ENCODE measurements at regions not wholly inside any gene's neighbourhood (a gene's known extent, or its start where the extent isn't known, plus 50 kb on each side); places are given as distances from the start of the nearest gene placed in this dataset.

DNA sequence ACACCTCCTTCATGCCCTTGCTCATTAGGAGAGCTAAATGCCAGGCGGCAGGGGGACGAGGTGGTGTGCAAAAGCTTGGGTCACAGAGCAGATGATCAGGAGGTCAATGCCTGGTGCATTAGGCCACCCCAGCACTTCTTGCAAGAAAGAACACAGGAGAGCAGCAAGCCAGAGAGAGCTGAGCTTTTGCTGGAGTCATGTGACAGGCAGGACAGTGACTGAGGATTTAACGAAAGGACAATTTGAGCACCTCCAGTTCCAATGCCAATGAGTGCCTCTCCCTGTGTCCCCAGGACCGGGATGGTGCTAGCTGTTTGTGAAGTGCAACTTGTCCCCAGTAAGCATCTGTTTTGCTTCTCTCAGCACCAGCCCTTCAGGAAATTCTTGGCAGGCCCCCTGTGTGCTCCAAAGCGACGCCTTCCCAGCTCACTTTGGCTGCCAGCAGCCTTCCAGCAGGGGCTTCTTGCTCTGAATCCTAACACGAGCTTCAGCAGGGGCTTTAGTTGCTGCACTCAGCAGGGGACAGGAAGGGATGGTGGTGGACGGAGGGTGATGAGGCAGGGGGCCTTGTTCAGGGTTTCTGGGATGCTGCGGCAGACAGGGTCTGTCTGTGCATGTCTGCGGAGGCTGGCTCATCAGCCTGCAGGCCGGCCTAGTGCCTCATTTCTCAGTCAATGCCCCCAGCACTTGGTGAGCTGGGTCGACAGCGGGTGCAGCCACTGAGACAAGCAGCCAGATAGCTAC lies 368.1 kb downstream of the RPS24 start:
- DNase-seq = no peak

DNA sequence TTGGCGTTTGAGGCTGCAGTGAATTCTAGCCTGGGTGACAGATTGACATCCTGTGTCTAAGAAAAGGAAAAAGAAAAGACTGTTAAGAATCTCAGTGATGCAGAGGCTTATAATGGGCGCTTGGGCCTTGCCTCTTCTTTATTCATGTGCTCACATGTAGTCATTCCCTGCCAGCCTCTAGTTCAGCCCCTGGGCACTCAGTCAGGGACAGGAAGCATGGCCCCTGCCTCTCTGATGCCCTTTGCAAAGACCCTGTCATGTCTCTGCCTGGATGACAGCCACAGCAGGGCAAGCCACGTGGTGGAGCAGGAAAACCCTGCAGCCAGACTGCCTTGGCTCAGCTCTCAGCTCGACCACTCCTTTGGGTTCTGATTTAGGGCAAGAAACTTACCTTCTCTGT lies 368.9 kb downstream of the RPS24 start:
- no peak for DNase-seq

DNA sequence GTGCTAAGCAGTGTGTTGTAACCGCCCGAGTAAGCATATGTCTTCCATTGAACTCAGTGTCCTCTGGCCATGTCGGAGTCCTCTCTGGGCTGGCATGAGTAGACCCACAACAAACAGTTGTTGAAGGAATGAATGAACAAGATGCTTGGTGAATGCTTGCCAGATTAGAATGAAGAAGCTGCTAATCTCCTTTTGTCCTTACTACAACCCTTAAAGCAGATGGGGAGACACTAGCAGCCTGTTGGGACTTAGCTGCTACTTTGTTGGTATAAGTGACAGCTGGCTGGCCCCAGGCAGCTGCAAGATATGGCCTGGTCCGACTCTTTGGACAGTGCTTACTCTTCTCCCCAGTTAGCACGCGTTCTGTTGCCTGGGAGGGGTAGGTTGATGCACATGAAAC lies 370.1 kb downstream of the RPS24 start:
- no peak for DNase-seq

DNA sequence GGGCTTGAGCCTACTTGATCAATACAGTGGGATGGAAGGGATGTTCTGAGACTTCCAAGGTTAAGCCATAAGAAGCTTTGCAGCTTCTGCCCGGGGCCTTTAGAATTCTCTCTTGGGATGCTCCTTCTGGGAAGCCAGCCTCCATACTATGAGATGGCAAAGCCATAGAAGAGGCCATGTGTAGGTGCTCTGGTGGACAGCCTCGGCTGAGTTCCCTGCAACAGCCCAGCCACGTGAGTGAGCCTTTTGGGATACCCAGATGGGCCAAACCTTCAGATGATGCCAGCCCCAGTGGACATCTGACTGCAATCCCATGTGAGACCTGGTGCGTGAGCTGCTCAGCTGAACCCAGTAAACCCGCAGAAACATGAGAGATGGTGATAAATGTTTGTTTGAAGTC lies 370.6 kb downstream of the RPS24 start:
- no peak for DNase-seq

DNA sequence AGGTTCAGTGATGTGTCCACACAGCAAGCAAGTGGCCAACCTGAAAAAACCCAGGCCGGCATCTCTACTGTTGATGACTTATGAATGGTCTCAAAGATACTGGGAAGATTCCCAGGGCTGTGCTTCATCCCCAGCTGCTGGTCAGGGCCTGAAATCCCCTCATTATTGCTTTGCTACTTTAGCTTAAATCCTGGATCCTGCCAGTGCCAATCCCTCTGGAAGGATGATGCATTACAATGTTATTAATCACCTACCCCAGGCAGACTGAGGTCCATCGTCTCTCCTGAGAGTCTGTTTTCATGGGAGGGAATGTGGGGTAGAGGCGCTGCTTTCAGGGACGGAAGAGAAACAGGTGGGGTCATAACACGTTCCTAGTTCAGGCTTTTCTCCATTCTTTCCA lies 371.6 kb downstream of the RPS24 start:
- no peak for DNase-seq

DNA sequence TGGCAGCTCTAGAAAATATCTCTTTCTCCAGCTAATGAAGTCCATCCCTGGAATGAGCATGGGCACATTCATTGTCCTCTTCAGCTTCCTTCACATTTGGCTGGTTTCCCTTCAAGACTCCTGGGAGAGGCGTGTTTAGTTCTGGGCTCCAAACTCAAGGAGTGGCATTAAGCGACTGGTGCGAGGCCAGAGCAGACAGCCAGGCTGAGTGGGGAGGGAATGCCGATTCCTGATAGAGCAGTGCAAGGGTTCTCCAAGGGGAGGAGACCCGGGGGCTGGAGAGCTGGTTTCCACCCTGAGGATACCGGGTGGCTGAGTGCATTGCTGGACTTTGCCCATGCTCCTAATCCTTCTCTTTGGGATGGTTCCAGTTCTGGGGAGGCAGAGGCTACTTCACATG lies 372.1 kb downstream of the RPS24 start:
- DNase-seq = no peak

DNA sequence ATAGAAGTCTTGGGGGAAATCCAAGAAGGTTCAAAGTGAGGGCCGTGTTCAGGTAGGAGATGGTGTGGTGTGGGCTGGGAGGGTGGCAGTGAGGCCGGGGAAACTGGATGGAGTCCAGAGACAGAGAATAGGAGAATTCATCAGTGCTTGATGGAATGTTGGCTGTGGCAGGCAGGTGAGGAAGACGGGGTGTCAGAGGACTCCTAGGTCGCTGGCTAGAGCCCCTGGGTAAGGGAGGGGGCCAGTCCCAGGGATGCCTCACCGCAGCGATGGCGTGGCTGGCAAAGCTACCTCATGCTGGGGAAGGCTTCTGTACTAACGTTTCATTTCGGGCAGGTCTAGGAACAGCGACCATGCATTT lies 373.0 kb downstream of the RPS24 start:
- no peak for DNase-seq

DNA sequence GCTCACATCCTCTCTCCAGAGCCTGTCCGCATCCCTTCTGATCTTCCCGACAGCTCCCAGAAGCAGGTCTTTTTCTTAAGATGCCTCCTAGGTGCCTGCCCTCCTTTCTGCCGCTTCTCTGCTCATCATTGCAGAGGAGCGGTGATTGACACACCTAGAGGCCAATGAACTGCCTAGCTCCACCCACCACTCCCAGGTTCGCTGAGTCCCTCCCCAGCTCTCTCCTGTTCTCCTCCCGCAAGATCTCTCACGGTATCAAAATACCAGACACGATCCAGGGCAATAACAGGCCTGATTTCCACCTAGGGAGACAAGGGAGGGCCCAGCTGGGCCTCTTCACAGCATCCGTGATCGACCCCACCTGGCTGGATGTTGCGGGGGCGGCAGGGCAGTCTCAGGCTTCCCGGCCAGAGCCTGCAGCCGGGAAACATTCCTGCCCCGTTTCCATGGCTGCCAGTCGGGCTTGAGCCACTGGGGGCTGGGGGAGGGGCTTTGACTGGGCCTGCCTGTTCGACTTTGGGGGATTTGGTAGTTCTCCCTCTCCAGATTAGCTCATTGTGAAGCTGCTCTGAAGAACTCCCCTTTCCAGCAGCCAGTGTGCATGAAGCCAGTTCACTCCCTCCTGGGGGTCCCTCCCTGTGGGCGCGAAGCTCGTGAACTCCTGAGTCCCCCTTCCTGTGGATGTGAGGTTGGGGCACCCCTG lies 373.5 kb downstream of the RPS24 start:
- peak; percentile 44 for DNase-seq

DNA sequence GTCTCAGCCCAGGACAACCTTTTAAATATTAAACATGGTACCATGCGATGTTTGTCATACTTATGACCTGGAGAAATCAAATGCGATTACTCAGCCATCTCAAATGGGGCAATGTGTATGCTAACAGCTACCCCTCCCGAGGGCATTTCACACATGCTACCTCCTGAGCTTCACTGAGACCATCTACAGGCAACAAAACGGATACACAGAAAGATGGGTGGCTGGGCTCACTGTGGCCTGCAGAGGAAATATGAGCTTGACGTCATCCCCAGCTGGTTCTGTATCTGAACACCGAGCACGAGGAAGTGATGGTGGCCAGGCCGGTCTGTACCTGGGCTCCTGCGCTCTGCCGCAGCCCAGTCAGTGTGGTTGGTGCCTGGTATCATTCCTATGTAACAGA lies 374.3 kb downstream of the RPS24 start:
- DNase-seq = no peak

DNA sequence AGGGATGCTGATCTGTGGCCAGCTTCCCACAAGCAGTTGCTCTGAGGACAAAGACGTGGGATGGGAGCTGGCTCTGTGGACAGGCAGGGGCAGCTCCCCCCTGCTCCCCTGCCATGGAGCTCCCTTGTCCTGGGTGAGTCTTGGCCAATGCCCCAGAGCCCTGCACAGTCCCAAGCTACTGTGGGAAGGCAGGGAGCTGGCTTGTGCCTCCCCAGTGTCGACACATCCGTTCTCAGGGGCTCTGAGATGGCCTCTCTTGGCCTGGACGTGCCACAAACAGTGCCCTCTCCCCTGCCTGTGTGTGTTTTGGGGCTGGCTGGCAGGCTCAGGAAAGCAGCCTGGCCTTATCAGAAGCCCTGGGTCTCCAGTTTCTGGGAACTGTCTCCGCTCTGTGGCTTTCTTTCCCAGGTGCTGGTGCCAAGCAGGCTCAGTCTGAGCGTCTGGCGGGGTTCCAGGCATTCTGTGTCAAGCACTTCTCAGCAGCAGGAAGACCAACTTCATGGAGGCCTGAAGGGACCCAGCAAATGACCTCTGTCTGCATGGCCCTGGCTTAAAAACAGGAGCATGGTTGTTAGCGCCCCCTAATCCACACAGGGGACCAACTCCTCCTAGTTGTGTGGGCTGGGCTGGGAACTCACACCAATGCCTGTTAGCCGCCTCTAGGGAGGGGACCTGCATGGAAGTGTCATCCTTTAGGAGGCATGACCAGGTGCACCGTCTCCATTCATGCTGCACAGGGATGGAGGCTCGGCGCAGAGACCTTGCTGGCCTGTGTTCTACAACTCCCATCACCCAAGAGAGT lies 375.2 kb downstream of the RPS24 start:
- DNase-seq = no peak

DNA sequence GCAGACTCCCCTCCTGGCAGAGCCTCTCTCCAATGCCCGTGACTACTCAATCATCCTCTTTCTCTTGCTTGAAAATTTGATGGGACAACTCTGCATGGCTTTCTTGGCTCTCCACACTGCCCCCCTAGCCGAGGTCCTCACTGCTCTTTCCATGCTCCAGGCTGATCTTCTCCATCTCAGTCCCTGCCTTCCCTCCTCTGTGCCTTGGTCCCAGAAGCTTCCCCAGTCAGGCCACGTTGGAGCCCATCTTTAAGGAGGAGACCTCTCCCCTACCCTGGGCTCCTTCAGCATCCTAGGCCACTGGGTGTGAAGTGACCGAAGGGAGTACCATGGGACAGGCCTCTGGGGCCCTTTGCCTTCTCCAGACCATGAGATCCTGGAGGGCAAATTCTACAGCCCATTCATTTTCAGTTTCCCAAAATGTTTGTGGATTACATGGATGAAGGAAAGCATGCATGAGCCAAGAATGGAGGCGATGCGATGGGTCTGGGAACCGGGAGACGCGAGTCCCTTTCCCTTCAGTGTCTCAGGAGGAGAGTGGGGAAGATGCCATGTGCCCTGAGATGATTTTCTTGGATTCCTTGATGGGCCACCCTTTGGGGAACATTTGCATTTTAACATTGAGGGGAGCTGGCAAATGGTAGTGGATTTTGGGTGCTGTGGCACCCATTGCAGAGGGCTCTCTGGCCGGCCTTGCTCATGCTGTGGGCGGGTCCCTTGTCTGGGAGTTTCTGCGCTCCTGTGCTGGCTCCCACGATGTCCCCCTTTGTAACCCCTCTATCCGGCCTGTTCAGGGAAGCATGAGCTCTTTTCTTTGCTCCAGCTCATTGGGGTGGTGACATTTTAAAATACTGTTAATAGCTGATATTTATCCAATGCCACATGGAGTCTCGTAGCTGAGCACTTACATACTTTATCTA lies 376.6 kb downstream of the RPS24 start:
- DNase-seq = no peak

DNA sequence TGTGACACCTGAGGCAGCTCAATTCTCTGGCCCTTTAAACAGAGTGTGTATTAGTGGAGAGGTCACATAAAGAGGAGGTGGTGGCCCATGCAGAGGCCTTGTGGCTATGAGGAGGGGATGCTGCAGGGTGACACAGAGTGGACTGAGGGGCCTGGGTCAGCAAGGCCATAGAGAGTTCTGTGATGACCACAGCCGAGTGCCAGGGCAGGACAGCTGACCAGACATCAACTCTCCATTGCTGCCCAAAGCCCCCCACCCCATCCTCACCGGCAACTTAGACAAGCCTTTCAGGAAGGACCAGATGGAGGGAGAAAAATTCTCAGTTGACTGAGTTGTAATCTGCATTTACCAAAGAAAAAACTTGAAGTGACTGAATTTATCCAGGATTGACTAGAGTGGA lies 378.1 kb downstream of the RPS24 start:
- DNase-seq = no peak

DNA sequence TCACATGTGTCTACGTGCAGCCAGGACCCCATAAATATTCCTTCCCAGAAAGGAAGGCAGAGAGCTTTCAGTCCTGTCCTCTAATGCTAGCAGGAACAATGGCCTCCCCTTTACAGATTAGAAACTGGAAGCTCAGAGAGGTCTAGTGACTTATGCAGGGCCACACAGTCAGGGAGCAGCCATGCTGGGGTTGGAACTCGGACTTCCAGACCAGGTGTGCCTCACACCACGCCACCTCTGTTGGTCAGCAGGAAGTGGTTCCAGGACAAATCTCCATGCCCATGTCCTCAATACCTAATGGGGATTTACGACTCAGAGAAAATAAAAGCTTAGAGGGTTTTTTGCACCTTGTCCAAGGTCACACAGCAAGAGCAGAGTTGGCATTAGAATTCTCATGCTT lies 378.9 kb downstream of the RPS24 start:
- no peak for DNase-seq

DNA sequence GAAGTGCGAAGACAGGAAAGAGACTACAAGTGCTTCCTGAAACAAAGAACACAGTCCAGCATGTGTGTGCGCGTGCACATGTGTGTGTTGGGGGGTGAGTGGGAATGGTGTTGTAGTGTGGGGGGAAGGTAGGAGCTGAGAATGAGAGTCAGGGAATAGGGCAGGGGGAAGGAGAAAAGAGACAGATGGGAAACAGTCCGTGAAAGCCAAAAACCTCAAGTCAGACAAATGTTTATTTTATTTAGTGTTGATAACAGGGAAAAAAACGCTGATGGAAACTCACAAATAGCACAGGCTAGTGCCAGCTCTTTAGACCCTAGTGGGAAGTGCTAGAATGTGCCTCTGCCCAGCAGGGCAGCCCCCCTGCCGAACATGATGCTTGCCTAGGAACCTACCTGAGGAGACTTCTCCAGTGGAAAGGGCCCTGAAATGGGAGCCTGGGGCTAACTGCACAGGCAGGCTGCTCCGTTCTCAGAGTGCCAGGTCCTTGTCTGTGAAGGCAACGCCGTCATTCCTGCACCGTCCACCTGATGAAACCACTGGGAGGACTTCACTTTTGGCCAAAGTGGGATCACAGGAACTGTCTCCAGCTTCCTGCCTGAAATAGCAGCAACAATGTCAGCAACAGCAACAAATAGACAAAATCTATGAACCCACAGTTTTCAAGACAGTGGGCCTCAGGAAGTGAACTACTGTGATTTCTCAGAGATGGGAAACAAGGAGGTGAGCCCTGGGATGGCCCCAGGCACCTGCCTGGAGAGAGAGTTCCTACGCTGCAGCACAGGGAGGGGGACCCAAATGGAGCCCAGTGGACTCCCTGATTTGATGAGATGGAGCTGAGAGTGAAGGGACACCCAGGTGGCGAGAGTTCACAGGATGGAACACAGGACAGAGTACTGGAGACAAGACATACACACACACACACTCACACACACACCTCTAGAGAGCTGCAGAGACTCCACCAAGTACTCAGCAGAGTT lies 379.7 kb downstream of the RPS24 start:
- DNase-seq = no peak

DNA sequence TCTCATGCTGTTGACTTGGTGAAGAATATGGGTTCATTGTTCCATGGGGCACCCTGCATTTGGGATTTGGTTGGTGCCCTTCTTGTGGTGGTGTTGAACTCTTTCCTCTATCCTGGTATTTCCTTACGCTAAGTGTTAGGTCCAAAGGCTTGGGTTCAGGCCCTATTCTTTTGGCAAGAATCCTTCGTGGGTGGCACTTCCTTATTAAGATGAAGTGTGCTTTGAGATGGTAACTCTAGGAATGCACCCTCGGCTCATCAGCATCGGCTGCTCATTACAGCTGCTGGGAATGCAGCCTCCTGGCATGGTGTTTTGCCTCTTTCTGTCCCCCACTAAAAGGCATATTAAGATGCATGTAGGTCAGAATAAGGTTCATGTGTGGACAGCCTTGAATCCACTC lies 380.7 kb downstream of the RPS24 start:
- DNase-seq = no peak

DNA sequence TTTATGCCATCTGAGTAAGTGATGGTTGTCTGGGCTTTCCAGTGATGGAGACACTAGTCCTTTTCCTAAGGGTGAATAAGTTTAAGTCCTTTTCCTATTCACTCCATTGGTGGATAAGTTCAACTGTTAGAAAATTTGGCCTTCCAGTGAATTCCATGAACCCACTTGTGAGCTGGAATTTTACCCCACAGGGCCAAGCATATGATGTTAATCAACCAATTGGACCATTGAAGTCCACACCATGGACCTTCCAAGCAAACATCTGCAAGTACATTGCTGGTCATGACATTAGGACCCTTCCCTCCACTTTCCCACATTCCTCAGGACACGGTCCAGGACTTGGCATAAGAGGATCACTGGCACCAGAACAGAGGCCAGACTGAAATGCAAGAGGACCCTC lies 381.4 kb downstream of the RPS24 start:
- DNase-seq = no peak

DNA sequence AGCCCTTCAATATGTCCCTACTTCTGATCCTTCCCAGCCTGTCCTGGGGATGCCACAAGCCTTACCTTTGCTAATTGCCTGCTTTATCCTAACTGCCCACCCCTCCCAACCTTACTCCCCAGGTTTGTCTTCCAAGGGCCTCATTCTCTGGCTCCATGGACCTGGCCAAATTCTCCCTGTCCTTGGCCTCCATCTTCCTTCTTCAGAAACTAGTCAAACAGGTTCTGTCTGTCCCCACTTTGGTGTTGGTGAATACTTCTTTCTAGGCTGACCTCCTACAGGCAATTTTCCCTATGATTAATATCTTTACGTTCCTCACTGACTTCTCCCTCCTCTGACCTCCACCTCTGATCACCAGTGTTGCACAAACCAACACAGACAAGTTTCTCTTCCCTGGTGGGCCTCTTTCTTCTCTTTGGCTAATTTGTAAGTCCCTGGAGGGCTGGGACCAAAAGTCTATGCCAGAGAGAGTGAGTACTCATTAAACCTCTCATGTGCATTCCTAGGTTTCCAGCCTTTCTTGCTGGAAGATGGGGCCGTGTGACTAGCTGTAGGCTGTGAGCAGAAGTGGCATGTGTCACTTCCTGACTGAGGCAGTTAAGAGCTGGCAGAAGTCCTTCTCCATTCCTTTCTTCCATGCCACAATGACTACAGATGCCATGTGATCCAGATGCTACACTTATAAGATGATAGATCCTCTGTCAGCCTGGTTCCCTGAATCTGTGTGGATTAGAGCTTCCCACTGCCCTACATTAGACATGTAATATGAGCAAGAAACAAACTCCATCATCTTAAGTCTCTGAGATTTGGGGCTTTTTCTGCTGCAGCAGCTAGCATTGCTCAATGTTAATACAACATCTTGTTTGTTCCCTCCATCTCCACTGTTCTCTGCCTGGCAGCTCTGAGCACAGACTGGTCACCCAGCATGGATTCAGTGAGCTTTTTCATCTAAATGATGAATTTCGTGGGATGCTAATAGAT lies 382.7 kb downstream of the RPS24 start:
- no peak for DNase-seq

DNA sequence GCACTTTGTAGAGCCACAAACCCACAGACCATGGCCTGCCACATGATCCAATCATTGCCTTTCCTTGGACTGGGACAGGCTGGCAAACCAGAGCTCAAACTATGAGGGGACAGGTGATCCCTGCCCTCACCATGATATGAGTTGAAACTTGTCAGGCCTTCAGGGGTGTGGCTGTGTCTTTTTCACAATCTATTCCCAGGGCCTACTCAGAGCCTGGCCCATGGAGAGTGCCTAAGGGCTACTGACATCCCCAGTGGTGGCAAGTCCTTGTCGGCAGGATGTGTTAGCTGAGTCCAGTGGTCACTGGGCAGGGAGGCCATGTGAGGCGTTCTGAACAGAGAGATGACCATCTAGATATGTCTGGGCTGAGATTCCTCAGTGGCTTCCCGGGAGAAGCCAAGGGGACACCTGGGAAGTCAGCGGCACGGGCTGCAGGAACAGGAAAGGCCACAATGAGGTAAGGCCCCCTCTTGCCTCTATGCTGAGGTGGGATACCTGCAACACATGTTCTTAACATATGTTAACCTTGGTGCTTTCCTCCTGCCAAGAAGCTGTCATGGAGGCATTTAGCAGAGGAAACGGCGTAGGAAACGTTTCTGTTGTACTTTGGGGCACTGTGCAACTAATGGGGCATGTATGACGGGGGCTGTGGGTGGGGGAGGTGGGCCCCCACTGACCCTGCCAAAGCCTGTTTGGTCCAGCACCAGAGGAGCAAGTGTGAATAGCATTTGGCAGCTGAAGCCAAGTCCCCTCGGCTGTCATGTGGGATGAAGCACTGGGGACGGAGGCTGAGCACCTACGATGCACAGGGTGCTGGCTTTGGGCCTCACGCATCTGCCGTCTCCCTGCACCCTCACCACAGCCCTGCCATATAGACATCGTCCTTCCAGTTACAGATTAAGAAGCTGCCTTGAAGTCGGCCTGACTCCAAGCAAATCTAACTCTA lies 384.0 kb downstream of the RPS24 start:
- DNase-seq = no peak

Data from stimulated activated naive CD4-positive, alpha-beta T cell treated with Interleukin-2 at 50 U/mL for 16 hours (primary cell).